HG03565 (cell line): ENCODE measurements at regions not wholly inside any gene's neighbourhood (a gene's known extent, or its start where the extent isn't known, plus 50 kb on each side); places are given as distances from the start of the nearest gene placed in this dataset.

Experiments
- ATAC-seq: cut with Tn5 transposase; IDR thresholded peaks from one replicate; pipeline ENCODE4 v1.9.1; 2021; ENCODE audit warnings: mild to moderate bottlenecking, moderate library complexity; ENCODE audit not compliant: unreplicated experiment

- no peak for ATAC-seq
Observed at GRCh38 chr20:12264711-12265110, 347.0 kb downstream of the BTBD3 start.

GRCh38 chr20:12265662-12266061 is 348.0 kb downstream of the BTBD3 start:
- no peak for ATAC-seq

DNA sequence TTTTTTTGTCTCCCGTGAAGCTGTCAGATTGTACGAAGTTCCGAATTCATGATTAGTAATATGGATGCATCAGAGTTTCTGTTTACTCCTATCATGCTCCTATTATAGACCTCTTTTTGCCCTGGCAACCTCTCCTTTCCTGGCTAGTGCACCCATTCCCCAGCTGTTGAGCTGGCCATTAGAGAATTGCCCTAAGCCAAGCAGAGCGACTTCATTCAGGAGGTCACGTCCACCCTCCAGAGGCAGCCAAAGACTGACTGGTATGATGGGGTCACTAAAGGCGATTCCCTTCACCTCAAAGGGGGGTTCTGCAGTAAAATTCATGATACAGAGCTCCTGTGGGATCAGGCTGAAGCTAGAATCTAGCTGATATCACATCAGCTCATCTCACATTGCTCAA is 351.9 kb downstream of the BTBD3 start:
- ATAC-seq, result no peak

DNA sequence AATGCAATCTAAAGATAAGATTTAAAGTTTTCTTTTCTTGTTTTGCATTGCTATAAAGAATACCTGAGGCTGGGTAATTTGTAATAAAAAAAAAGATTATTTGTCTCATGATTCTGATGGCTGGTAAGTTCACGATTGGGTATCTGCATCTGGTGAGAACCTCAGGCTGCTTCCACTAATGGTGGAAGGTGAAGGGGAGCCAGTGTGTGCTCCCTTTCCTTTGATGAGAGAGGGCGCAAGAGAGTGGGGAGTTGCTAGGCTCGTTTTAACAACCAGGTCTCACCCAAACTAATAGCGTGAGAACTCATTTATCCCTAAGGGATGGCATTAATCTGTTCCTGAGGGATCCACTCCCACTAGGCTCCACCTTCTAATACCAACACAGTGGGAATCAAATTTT is 353.2 kb downstream of the BTBD3 start:
- no peak for ATAC-seq

DNA sequence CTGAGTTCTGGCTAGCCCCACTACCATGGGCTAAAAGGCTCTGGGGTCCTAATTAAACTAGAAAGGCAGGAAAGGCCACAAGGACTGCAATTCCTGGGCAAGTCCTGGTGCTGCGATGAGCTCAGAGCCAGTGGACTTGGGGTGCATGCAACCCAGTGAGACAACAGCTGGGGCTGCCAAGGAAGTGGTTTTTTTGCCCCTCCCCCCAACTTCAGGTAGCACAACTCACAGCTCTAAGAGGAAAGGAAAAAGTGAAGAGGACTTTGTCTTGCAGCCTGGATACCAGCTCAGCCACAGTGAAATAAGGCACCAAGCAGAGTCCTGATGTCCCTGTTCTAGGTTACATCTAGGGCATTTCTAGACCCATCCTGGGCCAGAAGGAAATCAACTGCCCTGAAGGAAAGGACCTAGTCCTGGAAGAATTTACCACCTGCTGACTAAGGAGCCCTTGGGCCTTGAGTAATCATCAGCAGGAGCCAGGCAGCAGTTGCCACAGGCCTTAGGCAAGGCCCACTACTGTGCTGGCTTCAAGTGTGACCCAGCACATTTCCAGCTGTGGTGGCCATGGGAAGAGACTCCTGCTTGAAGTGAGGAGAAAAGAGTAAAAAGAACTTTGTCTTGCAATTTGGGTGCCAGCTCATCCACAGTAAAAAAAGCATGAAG is 358.4 kb downstream of the BTBD3 start:
- ATAC-seq, result no peak

DNA sequence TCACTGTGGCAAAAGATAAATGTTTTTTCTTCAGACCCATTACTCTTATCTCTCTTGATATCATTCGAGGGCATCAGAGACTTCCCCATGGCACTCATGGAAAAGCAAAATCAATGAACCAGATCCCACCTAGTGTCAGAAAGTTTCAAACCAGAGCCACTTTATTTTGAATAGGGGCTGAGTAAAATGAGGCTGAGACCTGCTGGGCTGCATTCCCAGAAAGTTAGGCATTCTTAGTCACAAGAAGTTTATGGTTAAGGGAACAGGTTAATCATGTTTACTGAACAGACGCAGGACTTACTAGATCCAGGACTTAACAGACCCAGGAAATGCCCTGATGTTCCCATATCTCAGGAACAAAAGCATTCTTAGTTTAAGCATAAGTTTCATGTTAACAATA is 369.9 kb downstream of the BTBD3 start:
- ATAC-seq, result no peak

DNA sequence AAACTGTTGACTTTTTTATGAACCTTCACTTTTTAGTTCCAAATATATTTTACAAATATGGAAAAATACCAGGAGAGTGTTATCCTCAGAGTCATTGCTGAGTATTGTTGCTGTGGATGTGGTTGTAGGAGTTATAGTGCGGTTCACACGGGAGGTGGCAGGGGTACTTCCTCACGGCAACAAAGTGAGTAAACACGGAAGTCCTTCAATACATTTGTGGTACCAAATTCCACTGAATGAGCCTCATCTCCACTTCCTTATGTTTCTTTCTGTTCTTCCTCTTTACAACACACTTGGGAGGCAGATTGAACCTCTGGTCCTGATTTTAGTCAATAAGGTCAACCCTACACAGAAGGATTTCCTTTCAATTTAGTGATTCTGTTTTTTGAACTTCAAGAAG is 371.8 kb downstream of the BTBD3 start:
- ATAC-seq, result no peak

DNA sequence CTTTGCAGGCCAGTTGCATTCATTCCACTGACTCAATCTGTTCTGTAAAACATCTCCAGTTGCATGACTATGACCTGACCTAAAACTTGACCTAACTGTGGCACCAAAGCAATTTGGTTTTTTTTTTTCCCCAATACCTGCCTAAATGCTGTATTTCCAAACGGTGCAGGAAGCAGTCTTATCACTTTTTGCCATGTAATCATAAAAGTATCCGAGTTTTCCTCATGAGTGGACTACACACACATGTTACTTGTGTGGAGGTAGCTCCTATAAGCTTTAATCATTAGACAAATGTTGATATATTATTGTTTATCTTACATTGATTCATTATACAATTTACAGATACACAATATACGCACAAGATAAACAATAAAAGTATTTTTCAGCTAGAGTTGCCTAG is 373.7 kb downstream of the BTBD3 start:
- no peak for ATAC-seq

GRCh38 chr20:12293900-12294299 is 376.2 kb downstream of the BTBD3 start:
- ATAC-seq, result no peak

DNA sequence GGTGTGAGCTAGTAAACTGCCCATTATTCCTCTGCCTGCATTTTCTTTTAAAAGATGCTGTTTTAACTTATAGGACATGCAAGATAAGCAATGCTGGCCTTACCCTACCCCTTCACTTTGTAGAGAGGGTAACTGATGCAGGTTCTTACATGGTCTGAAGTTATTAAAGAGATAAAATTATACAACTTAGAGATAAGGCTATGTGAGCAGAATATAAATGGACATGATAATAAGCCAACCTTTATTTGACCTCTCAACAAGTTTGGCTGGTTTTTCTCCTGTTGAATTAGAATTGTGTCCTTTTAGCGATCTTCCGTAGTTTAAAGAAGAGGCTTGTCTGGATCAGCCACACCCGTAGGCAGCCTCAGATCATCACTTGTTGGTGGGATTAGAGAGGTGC is 377.0 kb downstream of the BTBD3 start:
- ATAC-seq, result no peak

GRCh38 chr20:12305188-12305950 is 387.7 kb downstream of the BTBD3 start:
- ATAC-seq, result no peak

- no peak for ATAC-seq
Observed at GRCh38 chr20:12306107-12306506, 388.4 kb downstream of the BTBD3 start.

GRCh38 chr20:12311094-12311865 is 393.6 kb downstream of the BTBD3 start:
- no peak for ATAC-seq

DNA sequence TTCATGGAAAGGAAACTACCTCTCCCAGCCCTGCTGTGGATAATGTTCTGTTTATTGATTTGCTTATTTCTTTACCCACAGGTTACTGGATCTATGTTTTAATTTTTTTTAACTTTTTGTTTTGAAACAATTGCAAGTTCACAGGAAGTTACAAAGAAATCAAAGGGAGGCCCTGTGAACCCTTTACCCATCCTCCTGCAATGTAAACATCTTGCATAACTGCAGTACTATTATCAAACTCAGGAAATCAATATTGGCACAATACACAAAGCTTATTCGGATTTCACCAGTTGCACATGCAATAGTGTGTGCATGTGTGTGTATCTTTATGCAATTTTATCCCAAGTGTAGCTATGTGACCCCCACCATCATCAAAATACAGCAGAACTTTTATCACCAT is 398.0 kb downstream of the BTBD3 start:
- ATAC-seq, result no peak

DNA sequence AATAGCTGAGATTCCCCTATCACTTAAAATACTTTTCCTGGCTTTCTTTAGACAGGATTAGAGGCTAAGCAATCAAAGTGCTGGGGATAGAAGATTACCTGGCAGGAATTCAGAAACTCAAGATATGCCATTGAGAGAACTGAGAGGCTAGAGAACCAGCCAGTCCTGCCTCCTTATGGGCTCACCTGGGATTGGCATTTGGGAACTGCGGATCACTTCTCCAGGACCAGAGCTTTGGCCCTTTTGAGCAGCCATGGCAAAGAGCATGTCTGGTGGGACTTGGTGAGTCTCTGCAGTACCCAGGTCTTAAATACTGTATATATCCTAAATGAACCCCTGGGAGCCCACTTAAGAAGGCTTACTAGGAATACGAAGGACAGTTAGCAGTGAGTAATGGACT is 399.1 kb downstream of the BTBD3 start:
- no peak for ATAC-seq

- no peak for ATAC-seq
Observed at GRCh38 chr20:12317433-12317832, 399.7 kb downstream of the BTBD3 start.

DNA sequence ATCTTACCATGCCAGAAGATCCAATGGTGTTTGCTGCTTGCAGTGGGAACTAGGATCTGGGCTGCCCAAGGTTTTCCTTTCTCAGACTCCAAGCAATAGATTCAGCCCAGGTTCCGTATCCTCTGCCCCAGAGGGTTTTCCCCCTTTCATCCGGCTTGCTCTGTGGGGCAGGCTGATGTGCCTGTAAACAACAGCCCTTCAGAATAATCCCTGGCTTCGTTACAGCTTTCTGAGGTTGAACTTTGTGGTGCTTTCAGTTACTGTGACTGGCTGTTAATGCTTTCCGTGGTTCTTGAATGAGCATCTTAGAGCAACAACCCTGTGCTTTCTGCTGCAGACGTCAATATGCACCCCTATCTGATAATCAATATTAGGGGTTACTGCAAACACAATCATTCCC is 400.4 kb downstream of the BTBD3 start:
- no peak for ATAC-seq

DNA sequence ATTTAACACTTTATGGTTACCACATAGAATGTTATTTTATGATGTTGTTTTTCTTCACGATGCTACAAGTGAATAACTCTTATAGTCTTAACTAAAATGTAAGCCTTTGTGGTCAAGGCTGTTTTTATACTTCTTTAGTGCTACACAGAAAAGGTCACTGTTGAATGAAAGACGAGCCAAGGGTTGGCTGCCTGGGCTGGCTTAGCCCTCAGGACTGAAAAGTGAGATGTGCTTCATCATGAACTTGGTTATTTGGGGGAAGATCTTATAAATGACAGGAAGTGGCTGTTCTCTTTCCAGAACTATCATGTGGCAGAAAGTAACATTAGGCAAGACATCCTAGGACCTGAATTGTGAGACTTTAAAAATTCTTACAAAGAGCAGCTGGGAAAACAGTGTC is 404.0 kb downstream of the BTBD3 start:
- no peak for ATAC-seq

DNA sequence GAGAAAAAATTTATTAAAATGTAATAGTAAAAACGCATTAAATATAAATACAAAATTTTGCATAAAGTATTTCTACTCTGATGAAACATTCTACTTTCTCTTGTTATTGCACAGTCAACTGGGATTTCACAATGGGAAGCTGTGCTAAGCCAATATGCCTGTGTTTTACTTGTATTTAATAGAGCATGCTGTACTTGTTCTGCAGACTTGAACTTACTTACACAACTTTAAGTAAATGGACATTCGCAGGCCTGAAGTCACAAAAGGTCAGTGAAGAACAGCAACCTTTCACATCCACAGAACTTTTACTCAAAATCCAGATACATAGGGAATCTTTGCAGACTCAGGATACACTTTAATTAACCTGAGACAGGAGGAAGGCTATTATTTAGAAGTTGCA is 409.5 kb downstream of the BTBD3 start:
- no peak for ATAC-seq

- no peak for ATAC-seq
Observed at GRCh38 chr20:12331236-12331635, 413.5 kb downstream of the BTBD3 start.

GRCh38 chr20:12337601-12338000 is 419.9 kb downstream of the BTBD3 start:
- no peak for ATAC-seq

- ATAC-seq, result no peak
Observed at GRCh38 chr20:12345978-12346377, 428.3 kb downstream of the BTBD3 start.
